Stimulated activated CD8-positive, alpha-beta memory T cell treated with anti-CD3 and anti-CD28 coated beads, Interleukin-7, amount 100 ng/mL, for 1 hour (primary cell): ENCODE measurements at regions not wholly inside any gene's neighbourhood (a gene's known extent, or its start where the extent isn't known, plus 50 kb on each side); places are given as distances from the start of the nearest gene placed in this dataset.

ENCODE experiments used
- DNase-seq, 2 donors: peaks; one replicate each; pipeline ENCODE4 v3.0.0-alpha.2; 2020; ENCODE audit warnings: low read depth in 2 of 2

- no peak for DNase-seq
Observed at GRCh38 chr4:12873351-12873750, 610.8 kb downstream of the RAB28 start.

GRCh38 chr4:12861422-12861821 is 622.7 kb downstream of the RAB28 start:
- no peak for DNase-seq

GRCh38 chr4:12852338-12853307 is 631.5 kb downstream of the RAB28 start:
- DNase-seq, result no peak

DNA sequence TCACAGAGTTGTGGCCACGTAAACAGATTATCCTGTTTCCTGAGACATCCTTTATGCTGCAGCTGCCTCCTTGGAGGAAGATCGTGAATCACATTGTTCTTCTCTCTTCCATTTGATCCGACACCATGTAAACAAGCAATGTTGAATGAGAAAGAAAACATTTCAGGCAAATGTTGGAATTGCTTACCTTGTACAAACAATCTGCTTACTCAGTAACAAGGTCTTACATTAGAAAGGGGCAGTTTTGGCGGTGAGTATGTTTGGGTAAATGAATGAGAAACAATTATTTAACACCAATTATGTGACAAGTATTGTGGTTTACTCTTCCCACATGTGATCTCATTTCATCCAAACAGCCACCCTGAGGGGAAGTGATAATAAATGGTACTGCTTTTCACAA is 637.8 kb downstream of the RAB28 start:
- no peak for DNase-seq

DNA sequence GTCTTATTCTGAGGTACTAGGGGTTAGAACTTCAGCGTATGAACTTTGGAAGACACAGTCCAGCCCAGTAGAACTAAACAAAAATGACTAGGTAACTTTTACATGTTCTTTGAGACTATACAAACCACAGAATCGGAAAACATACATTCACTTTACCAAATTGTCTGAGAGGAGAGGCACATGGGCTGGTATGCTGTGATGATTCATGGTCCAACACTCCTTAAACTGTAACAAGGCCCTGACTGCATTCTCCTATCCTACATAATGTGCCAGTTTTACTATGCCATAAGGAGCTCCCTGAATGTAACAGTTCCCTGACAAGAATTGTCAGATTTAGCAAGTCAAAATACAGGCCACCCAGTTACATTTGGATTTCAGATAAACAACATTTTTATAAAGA is 640.0 kb downstream of the RAB28 start:
- no peak for DNase-seq

GRCh38 chr4:12827966-12828365 is 656.2 kb downstream of the RAB28 start:
- no peak for DNase-seq

DNA sequence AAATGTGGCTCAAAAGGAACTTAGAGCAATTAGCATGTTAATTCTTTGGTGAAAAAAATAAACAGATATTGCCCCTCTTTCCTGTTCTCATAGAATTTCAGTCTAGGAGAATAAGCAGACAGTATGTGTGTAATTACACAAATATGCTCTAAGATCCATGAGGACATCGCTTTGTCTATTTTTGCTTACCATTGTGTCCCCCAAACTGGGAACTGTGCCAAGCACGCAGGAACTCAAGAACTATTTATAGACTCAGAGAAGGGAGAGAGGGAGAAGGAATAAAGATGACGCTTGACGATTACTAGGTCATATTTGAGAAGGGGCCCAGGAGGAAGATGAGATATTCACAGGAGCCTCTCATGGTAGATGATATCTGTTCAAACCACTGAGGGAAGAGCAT is 692.6 kb downstream of the RAB28 start:
- DNase-seq, result no peak

GRCh38 chr4:12787261-12787660 is 696.9 kb downstream of the RAB28 start:
- no peak for DNase-seq

- no peak for DNase-seq
Observed at GRCh38 chr4:12778706-12779105, 705.4 kb downstream of the RAB28 start.

GRCh38 chr4:12778191-12778590 is 705.9 kb downstream of the RAB28 start:
- no peak for DNase-seq

DNA sequence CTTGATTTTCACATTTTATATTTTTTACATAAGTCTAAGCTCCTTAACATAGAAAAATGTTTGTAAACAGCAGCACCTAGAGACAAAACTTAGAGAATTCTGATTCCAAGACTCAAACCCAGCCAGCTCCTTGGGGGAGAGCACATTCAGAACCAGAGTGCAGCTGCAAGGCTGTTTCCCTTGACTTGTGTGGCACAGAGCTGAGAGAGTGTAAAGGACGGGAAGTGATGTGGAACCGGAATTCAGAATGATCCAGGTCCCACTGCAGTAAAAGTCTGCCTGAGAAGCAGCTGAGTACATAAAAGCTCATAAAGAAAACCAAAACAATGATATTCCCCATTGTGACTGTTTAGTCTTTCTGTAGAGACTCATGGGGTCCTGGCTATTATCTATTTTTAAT is 713.8 kb downstream of the RAB28 start:
- DNase-seq, result no peak

- DNase-seq, result no peak
Observed at GRCh38 chr4:12761694-12762093, 722.4 kb downstream of the RAB28 start.

GRCh38 chr4:12747154-12747553 is 737.0 kb downstream of the RAB28 start:
- no peak for DNase-seq

GRCh38 chr4:12746221-12746620 is 737.9 kb downstream of the RAB28 start:
- DNase-seq, result no peak

DNA sequence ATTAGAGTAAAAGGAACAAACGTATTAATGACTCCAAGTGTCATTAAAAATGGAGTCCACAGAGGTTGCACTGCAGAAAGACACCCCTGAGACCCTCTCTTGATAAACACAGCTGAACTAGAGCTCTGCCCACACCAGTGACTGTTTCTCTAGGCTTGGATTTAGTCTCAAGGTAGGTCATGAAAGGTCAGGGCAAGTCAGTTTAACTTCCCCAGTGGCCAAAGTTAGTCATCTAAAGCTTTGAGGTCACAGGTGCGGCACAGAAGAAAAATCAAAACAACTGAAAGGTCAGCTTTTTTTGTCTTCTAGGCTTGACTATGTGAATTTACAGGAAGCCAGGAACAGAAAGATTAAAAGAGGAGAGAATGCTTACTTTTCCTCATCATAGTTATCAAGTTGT is 749.6 kb downstream of the RAB28 start:
- no peak for DNase-seq

DNA sequence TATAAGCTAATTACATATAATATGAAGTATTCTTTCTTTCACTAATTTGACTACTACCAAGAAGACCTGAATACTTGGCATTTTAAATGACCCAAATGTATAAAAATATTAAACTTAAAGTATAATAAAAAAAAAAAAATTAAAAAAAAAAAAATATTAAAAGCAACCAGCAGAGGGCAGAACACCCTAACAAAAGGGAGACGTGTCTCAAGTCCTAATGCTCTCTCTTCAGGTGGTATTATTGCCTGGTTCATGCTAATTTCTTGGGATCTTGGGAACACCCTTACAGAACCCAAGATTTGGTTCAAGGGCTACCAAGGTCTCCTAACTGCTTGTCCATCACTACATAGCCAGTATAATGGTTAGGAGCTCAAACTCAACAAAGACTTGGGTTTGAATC is 754.8 kb downstream of the RAB28 start:
- no peak for DNase-seq

- no peak for DNase-seq
Observed at GRCh38 chr4:12724510-12724909, 759.6 kb downstream of the RAB28 start.

DNA sequence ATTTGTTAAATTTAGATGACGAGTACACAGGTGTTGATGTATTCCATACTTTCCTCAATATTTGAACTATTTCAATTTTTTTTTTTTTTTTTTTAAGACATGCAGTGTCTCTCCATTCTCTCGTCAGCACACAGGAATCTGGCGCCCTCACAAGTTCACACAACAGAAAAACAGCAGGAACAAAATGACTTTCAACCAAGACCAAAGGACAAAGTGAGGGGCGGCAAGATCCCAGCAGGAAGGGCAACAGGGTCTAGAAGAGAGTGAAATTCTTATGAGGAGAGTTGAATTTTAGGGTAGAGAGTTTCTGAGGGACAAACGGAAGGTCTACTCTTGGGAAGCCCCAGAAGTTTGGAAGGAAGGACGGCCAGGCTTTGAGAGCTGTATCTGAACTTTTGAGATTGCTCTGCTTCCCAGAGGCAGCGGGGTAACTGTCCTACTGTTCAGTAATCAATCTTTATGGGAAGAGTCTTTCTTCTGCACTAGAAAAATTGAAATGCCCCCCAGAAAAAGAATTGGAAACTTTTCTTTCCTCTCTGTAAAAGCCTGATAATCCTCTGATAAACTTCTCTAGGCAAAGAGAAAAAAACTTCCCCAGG is 760.2 kb downstream of the RAB28 start:
- DNase-seq, result no peak

GRCh38 chr4:12716896-12717295 is 767.2 kb downstream of the RAB28 start:
- DNase-seq, result no peak

- no peak for DNase-seq
Observed at GRCh38 chr4:12712648-12713339, 771.3 kb downstream of the RAB28 start.

GRCh38 chr4:12707381-12708175 is 776.6 kb downstream of the RAB28 start:
- DNase-seq, result no peak

- no peak for DNase-seq
Observed at GRCh38 chr4:12703036-12703435, 781.1 kb downstream of the RAB28 start.
